ENCODE measurements at regions not wholly inside any gene's neighbourhood (a gene's known extent, or its start where the extent isn't known, plus 50 kb on each side); places are given as distances from the start of the nearest gene placed in this dataset.
"Not testable (repeated sequence)": the region's sequence is repeated elsewhere in the genome, so short reads cannot be mapped to it uniquely, and the experiment has no call there.

DNA sequence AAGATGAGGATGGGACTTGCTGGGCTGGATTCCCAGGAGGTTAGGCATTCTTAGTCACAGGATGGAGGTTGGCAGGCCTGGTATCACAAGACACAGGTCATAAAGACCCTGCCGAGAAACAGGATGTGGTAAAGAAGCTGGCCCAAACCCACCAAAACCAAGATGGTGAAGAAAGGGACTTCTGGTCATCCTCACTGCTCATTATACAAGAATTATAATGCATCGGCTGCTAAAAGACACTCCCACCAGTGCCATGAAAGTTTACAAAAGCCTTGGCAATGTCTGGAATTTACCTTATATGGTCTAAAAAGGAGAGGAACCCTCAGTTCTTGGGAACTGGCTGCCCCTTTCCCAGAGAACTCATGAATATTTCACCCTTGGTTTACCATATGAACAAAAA lies 345.5 kb upstream of the POM121L12 start:
- no peak for DNase-seq

DNA sequence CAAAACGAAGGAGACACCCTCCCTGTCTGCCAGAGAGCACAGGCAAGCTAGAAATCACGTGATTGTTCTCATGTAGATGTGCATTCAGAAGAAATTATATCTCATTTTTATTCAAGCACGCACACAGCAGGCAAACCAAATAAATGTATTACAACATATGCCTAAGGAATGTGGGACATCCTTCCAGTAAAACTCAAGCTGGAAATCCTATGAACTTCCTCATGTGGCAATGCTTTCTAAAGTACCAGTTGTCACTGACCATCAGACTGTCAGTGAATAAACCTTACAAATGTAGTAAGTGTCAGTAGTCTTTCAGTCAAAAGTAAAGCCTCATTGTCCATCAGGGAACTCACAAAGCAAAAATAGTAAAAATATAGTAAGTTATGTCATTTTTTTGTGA lies 350.1 kb upstream of the POM121L12 start:
- DNase-seq, result no peak

GRCh38 chr7:52684388-52684787 lies 351.0 kb upstream of the POM121L12 start:
- DNase-seq, result no peak

DNA sequence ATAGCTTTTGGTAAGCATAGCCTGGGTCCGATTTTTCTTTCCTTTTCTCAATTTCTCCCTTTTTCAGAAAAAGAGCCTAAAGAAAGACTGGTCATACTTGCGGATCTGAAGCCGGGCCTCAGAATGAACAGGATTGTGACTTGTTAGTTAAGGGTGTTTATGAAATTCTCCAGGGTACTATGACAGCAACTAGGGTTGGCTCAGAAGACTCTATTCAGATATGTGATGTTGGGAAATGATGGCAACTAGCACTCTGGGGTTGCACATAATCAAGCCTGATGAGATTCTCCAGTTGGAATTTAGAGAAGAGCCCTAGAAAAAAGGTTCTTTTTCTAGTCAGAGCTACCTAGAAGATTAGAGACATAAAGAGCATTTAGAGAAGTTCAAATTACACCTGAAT lies 352.4 kb upstream of the POM121L12 start:
- no peak for DNase-seq

GRCh38 chr7:52670608-52671225 lies 364.7 kb upstream of the POM121L12 start:
- DNase-seq, result no peak

DNA sequence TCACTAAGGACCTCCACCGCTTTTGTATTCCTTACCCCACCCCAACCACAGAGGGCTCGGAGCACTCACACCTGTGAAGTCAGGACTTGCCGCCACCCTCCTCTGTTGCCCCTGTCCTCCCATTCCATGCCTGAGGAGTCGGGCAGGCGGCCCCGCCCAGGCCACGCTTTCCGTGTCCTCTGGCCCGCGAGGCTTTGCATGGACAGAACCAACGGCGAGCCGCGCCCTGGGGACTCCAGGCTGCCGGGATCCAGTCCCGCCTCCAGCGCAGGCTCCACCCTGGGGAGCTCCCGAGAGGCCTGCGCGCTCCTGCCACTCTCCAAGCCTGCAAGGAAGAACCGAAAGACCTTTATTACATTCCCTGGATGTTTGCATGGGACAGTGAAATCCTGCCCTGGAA lies 366.4 kb upstream of the POM121L12 start:
- no peak for DNase-seq

- no peak for DNase-seq
These were observed 367.0 kb upstream of the POM121L12 start for GRCh38 chr7:52668435-52668834.

DNA sequence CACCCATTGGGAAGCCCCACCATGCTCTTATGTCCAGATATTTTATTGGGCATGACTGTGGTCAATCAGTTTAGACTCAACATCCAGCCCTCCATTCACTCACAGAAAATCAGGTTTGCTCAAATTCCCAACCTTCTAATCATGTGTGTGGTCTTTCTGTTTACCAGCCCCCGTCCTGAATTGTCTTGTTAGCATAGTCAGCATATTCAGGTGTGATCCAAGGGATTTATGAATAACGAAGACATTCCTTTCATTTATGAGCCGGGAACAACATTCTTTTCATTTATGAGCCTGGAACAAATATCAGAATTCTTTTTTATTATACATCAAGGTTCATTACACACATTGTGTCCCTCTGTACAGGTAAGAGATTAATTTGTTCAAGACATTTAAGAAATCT lies 376.3 kb upstream of the POM121L12 start:
- DNase-seq, result no peak

DNA sequence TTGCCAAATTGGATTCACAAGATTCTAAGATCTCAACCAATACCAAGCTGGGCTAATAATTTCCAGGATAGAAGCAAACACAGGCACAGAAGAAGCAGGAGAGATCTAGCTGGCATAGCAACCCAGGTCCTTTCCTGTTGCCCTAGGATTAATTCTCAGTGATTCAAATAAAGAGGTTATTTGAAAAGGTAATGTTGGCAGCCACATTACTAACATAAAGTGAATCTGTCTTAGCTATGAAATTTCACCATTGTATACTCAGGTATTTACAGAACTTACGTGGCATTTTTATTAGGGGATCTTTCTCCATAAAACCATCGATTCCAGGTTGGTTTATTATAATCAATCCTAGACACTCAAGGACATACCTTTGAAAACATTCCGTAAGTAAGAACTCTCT lies 379.3 kb upstream of the POM121L12 start:
- DNase-seq, result no peak

DNA sequence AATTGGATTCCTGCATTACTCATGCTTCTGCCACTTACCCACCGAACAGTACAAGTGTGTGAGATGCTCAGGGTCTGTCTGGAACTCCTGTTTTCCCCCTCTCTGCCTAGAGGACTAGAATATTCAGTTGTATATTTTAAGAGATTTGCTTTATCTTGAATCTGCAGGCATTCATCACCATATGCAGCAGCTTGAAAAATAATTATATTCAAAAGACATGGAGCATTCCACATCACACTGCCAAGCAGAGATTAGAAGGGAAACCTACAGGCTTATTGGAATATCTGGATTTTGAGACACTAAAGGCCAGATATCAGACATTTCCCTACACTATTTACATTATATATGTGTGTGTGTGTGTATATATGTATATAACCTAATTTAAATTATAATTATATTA lies 382.8 kb upstream of the POM121L12 start:
- DNase-seq, result no peak

DNA sequence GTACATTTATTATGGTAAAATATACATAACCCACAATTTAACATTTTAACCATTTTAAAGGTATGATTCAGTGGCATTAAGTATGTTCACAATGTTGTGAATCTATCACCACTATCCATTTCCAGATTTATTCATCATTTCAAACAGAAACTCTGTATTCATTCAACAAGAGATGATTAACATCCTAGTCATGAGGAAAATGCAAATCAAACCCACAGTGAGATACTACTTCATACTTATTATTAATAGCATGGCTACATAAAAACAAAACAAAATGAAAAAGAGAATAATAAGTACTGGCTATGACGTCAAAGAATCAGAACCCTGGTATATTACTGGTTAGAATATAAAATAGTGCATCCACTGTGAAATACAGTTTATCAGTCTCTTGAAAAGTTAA lies 386.6 kb upstream of the POM121L12 start:
- DNase-seq, result no peak

- DNase-seq, result no peak
These were observed 388.4 kb upstream of the POM121L12 start for GRCh38 chr7:52647046-52647445.

- DNase-seq, result no peak
These were observed 395.5 kb upstream of the POM121L12 start for GRCh38 chr7:52639981-52640380.

DNA sequence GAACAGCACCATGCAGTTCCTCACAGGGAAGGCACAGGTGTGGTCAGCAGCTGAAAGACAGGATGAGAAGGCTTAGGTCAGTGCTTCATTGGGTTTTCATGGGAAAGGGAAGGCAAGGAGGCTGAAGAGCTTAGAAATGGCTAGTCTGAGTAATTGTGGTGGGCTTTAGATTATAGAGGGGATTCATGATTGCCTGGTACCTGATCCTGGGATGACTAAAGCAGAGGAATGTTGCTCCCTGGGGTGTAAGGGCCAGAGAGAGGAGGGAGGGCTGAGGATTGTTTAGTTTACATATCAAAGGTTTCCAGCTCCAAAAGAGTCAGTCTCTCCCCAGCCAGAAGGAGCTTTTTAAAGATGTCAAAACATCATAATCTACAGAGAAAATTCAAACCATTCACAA lies 396.3 kb upstream of the POM121L12 start:
- no peak for DNase-seq

GRCh38 chr7:52635021-52635420 lies 400.4 kb upstream of the POM121L12 start:
- no peak for DNase-seq

- DNase-seq, result no peak
These were observed 414.6 kb upstream of the POM121L12 start for GRCh38 chr7:52620849-52621248.

- no peak for DNase-seq
These were observed 418.9 kb upstream of the POM121L12 start for GRCh38 chr7:52616552-52616951.

DNA sequence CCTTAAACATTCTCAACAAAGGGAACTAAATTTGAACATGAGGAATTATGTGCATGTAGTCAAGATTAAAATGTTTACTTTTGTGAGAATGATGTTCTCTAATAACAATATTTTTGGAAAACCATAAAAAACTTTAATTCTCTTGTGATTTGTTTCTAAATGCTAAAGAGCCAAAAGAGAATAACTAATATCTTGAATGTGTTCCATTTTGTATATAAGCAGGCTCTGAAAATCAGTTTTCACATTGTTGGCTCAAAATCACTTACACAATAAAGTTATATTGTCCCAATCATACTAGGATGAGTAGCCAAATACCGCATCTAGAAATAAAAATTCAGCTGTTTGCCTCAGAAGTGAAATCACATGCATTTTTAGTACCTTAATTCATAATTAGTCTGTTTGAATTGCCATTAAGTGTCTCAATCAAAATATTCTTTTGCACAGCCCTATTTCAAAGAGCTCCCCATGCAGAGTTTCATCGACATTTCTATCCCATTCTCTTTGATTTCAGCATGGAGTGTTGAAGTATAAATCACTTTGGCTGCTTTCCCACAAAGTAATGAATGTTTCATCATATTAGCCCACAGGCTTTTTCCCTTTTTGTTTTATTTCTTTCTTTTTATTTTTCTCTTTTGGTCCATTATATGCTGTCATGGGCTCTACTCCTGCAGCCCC lies 420.3 kb upstream of the POM121L12 start:
- no peak for DNase-seq

- no peak for DNase-seq
These were observed 425.9 kb upstream of the POM121L12 start for GRCh38 chr7:52609511-52609910.

GRCh38 chr7:52592698-52593097 lies 442.7 kb upstream of the POM121L12 start:
- DNase-seq, result no peak

GRCh38 chr7:52586704-52587103 lies 448.7 kb upstream of the POM121L12 start:
- no peak for DNase-seq

GRCh38 chr7:52584041-52584440 lies 451.4 kb upstream of the POM121L12 start:
- no peak for DNase-seq

DNA sequence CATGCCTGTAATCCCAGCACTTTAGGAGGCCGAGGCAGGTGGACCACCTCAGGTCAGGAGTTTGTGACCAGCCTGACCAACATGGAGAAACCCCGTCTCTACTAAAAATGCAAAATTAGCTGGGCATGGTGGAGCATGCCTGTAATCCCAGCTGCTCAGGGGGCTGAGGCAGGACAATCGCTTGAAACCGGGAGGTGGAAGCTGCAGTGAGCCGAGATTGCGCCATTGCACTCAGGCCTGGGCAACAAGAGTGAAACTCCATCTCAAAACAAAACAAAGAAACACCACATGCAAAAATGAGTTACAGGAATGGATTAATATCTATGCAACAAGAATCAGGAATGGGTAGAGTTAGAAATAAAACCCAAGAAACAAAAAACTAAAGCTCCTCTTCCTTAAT lies 462.3 kb upstream of the POM121L12 start:
- not testable (repeated sequence) for DNase-seq

GRCh38 chr7:52571026-52571425 lies 464.4 kb upstream of the POM121L12 start:
- DNase-seq, result no peak

DNA sequence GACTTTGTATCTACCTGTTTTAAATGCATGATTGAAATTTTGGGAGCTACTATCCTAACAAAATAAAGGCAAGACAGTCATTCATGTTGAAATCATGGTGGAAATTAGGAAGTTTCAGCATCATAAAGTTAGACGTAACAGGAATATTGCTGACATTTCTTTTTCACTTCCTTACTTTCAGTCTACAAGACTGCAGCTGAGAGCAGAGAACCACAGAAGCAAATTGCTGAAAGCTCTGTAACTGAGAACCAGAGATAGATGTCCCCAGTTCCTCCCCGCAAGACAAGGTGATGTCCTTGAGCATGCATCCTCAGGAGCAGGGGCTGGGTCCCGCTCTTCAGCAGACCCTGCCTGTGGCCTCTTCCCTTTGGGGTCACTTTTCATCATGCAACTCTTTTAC lies 466.3 kb upstream of the POM121L12 start:
- no peak for DNase-seq
